ENCODE measurements at regions not wholly inside any gene's neighbourhood (a gene's known extent, or its start where the extent isn't known, plus 50 kb on each side); places are given as distances from the start of the nearest gene placed in this dataset.

DNA sequence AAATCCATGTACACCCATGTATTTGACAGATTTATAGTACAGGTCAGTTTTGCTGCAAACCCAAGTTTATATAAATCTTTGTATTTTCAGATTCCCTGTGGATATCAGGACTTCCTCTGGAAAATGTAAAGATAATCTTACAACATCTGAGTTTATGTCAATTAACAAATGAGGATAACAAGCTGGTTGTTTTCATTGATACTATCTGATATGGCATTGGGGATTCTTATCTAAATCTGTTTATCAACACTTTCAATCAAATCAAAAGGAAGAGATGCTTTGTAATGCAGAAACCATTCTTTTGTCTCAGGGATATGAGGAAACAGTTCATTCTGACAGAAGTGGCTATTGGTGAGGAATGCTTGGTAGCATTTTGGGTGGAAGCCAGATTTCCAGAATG is 64.9 kb upstream of the FAM204A start:
- TF ChIP-seq CTCF (conservative IDR thresholded peaks at IDR 0.05; ENCODE audit: low read length) (no peak), EZH2phosphoT487 (IDR thresholded peaks at IDR 0.05; ENCODE audit: borderline replicate concordance, low read depth, low read length) (no peak)

Measured in OCI-LY7 (cell line).